ENCODE measurements at regions not wholly inside any gene's neighbourhood (a gene's known extent, or its start where the extent isn't known, plus 50 kb on each side); places are given as distances from the start of the nearest gene placed in this dataset.

DNA sequence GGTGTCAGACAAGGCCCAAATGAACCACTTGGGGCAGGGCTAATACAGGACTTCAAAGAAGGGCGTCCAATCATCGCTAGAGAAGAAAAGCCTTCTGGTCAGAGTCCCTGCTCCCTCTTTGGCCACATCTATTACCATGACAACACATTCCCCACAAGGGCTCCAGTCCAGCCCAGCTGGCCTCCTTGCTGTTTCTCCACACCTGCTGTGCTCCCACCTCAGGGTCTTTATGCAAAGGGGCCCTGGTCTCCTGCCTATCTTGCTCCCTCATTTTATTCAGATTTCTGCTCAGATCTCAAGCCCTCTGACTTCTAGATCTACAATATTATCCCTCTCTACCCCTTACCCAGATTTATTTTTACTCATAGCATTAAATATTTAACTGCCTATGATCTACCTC lies 58.0 kb upstream of the KIRREL3 start:
- Mint-ChIP-seq H3K27ac (no peak overlapping the region), H3K9me3 (peaks cover 6% of the 10 kb centered on the region), H3K4me3 (no peak overlapping the region), H3K27me3 (ENCODE audit: low read depth) (no peaks in the 10 kb centered on the region; the same call in 1 of the 2 replicates), H3K4me1 (peaks cover 20% of the 10 kb centered on the region), H3K36me3 (no peaks in the 10 kb centered on the region)
- CTCF ChIA-PET = interaction anchor here (1.1 kb wide), 1 partner anchor 55 kb away, joined by 3 read pairs; no protein-coding TSS in a partner anchor
- ATAC-seq (no peak; the same call in 1 of the 2 replicates), DNase-seq (ENCODE audit: low spot score) (no peak)
- TF ChIP-seq, protein P1, sequence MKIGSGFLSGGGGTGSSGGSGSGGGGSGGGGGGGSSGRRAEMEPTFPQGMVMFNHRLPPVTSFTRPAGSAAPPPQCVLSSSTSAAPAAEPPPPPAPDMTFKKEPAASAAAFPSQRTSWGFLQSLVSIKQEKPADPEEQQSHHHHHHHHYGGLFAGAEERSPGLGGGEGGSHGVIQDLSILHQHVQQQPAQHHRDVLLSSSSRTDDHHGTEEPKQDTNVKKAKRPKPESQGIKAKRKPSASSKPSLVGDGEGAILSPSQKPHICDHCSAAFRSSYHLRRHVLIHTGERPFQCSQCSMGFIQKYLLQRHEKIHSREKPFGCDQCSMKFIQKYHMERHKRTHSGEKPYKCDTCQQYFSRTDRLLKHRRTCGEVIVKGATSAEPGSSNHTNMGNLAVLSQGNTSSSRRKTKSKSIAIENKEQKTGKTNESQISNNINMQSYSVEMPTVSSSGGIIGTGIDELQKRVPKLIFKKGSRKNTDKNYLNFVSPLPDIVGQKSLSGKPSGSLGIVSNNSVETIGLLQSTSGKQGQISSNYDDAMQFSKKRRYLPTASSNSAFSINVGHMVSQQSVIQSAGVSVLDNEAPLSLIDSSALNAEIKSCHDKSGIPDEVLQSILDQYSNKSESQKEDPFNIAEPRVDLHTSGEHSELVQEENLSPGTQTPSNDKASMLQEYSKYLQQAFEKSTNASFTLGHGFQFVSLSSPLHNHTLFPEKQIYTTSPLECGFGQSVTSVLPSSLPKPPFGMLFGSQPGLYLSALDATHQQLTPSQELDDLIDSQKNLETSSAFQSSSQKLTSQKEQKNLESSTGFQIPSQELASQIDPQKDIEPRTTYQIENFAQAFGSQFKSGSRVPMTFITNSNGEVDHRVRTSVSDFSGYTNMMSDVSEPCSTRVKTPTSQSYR (CRISPR knock-in tag; IDR thresholded peaks at IDR 0.05) = no peak
- TF ChIP-seq ZNF423 (CRISPR knock-in tag; IDR thresholded peaks at IDR 0.05) = peak; percentile 95
- POLR2A ChIA-PET = no interaction called here

DNA sequence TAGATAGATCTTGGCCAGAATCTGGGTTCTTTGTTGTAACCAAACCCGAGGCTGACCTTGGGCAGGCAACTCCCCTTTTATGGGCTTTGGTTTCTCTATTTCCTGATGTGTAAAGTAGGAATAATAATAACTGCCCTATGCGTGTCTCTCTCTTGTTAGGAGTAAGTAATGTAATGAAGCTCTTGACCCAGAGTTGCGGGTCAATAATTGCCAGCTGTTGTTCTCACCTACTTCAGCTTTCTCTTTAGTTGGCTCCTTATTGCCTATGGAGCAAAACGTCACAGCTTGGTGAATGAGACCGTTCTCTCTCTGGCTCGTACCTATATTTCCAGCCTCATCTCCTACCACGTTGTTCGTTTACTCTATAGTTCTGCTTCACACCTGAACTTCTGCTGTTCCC lies 56.6 kb upstream of the KIRREL3 start:
- ATAC-seq (no peak), DNase-seq (ENCODE audit: low spot score) (no peak)
- H3K9me3 Mint-ChIP-seq = peaks cover 6% of the 10 kb centered on the region
- CTCF ChIA-PET = no interaction called here
- TF ChIP-seq ZNF138 (CRISPR knock-in tag; conservative IDR thresholded peaks at IDR 0.05) (no peak), FOXP1 (CRISPR knock-in tag; IDR thresholded peaks at IDR 0.05; ENCODE audit: borderline replicate concordance) (no peak), NFATC4 (CRISPR knock-in tag; IDR thresholded peaks at IDR 0.05) (no peak), EMX1 (CRISPR knock-in tag; IDR thresholded peaks at IDR 0.05) (no peak), ZNF263 (CRISPR knock-in tag; IDR thresholded peaks at IDR 0.05; ENCODE audit: low read depth) (no peak), ZNF317 (CRISPR knock-in tag; IDR thresholded peaks at IDR 0.05; ENCODE audit: borderline replicate concordance, low read depth) (no peak), SP1 (CRISPR knock-in tag; conservative IDR thresholded peaks at IDR 0.05) (no peak), PRRX2 (CRISPR knock-in tag; IDR thresholded peaks at IDR 0.05) (no peak), NR2C2 (CRISPR knock-in tag; IDR thresholded peaks at IDR 0.05) (no peak), ZNF121 (CRISPR knock-in tag; IDR thresholded peaks at IDR 0.05) (no peak), MXD4 (CRISPR knock-in tag; IDR thresholded peaks at IDR 0.05; ENCODE audit: borderline replicate concordance) (no peak), GTF2I (CRISPR knock-in tag; conservative IDR thresholded peaks at IDR 0.05) (no peak), JAZF1 (CRISPR knock-in tag; IDR thresholded peaks at IDR 0.05) (no peak), ZNF423 (CRISPR knock-in tag; IDR thresholded peaks at IDR 0.05) (no peak)
- TF ChIP-seq, protein P2, sequence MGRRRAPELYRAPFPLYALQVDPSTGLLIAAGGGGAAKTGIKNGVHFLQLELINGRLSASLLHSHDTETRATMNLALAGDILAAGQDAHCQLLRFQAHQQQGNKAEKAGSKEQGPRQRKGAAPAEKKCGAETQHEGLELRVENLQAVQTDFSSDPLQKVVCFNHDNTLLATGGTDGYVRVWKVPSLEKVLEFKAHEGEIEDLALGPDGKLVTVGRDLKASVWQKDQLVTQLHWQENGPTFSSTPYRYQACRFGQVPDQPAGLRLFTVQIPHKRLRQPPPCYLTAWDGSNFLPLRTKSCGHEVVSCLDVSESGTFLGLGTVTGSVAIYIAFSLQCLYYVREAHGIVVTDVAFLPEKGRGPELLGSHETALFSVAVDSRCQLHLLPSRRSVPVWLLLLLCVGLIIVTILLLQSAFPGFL (CRISPR knock-in tag; IDR thresholded peaks at IDR 0.05; ENCODE audit: borderline replicate concordance) = no peak
- TF ChIP-seq, protein P3, sequence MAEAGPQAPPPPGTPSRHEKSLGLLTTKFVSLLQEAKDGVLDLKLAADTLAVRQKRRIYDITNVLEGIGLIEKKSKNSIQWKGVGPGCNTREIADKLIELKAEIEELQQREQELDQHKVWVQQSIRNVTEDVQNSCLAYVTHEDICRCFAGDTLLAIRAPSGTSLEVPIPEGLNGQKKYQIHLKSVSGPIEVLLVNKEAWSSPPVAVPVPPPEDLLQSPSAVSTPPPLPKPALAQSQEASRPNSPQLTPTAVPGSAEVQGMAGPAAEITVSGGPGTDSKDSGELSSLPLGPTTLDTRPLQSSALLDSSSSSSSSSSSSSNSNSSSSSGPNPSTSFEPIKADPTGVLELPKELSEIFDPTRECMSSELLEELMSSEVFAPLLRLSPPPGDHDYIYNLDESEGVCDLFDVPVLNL (CRISPR knock-in tag; IDR thresholded peaks at IDR 0.05; ENCODE audit: borderline replicate concordance, low read depth) = no peak
- TF ChIP-seq, protein P4, sequence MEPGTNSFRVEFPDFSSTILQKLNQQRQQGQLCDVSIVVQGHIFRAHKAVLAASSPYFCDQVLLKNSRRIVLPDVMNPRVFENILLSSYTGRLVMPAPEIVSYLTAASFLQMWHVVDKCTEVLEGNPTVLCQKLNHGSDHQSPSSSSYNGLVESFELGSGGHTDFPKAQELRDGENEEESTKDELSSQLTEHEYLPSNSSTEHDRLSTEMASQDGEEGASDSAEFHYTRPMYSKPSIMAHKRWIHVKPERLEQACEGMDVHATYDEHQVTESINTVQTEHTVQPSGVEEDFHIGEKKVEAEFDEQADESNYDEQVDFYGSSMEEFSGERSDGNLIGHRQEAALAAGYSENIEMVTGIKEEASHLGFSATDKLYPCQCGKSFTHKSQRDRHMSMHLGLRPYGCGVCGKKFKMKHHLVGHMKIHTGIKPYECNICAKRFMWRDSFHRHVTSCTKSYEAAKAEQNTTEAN (CRISPR knock-in tag; IDR thresholded peaks at IDR 0.05) = no peak
- TF ChIP-seq, protein P5, sequence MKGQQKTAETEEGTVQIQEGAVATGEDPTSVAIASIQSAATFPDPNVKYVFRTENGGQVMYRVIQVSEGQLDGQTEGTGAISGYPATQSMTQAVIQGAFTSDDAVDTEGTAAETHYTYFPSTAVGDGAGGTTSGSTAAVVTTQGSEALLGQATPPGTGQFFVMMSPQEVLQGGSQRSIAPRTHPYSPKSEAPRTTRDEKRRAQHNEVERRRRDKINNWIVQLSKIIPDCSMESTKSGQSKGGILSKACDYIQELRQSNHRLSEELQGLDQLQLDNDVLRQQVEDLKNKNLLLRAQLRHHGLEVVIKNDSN (CRISPR knock-in tag; IDR thresholded peaks at IDR 0.05) = no peak
- TF ChIP-seq, protein P6, sequence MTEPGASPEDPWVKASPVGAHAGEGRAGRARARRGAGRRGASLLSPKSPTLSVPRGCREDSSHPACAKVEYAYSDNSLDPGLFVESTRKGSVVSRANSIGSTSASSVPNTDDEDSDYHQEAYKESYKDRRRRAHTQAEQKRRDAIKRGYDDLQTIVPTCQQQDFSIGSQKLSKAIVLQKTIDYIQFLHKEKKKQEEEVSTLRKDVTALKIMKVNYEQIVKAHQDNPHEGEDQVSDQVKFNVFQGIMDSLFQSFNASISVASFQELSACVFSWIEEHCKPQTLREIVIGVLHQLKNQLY (CRISPR knock-in tag; IDR thresholded peaks at IDR 0.05) = no peak
- TF ChIP-seq, protein P7, sequence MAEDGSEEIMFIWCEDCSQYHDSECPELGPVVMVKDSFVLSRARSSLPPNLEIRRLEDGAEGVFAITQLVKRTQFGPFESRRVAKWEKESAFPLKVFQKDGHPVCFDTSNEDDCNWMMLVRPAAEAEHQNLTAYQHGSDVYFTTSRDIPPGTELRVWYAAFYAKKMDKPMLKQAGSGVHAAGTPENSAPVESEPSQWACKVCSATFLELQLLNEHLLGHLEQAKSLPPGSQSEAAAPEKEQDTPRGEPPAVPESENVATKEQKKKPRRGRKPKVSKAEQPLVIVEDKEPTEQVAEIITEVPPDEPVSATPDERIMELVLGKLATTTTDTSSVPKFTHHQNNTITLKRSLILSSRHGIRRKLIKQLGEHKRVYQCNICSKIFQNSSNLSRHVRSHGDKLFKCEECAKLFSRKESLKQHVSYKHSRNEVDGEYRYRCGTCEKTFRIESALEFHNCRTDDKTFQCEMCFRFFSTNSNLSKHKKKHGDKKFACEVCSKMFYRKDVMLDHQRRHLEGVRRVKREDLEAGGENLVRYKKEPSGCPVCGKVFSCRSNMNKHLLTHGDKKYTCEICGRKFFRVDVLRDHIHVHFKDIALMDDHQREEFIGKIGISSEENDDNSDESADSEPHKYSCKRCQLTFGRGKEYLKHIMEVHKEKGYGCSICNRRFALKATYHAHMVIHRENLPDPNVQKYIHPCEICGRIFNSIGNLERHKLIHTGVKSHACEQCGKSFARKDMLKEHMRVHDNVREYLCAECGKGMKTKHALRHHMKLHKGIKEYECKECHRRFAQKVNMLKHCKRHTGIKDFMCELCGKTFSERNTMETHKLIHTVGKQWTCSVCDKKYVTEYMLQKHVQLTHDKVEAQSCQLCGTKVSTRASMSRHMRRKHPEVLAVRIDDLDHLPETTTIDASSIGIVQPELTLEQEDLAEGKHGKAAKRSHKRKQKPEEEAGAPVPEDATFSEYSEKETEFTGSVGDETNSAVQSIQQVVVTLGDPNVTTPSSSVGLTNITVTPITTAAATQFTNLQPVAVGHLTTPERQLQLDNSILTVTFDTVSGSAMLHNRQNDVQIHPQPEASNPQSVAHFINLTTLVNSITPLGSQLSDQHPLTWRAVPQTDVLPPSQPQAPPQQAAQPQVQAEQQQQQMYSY (CRISPR knock-in tag; IDR thresholded peaks at IDR 0.05) = no peak
- POLR2A ChIA-PET = no interaction called here
- H3K27ac Mint-ChIP-seq = no peak overlapping the region
- H3K36me3 Mint-ChIP-seq = no peaks in the 10 kb centered on the region
- H3K4me3 Mint-ChIP-seq = no peak overlapping the region
- H3K27me3 Mint-ChIP-seq (ENCODE audit: low read depth) = peaks cover 3% of the 10 kb centered on the region; the same call in 1 of the 2 replicates
- peaks cover 29% of the 10 kb centered on the region for H3K4me1 Mint-ChIP-seq

Data from WTC11 (cell line).